ENCODE measurements at regions not wholly inside any gene's neighbourhood (a gene's known extent, or its start where the extent isn't known, plus 50 kb on each side); places are given as distances from the start of the nearest gene placed in this dataset.

- DNase-seq: no peak
These were observed 149.4 kb upstream of the MRPS30 start for GRCh38 chr5:44659334-44659733.

- no peak for DNase-seq
These were observed 156.1 kb upstream of the MRPS30 start for GRCh38 chr5:44652674-44653073.

GRCh38 chr5:44646016-44646415 is 162.7 kb upstream of the MRPS30 start:
- DNase-seq: peak; percentile 68

- no peak for DNase-seq
These were observed 163.2 kb upstream of the MRPS30 start for GRCh38 chr5:44645502-44645901.

- no peak for DNase-seq
These were observed 164.1 kb upstream of the MRPS30 start for GRCh38 chr5:44644628-44645027.

- DNase-seq: no peak
These were observed 166.9 kb upstream of the MRPS30 start for GRCh38 chr5:44641820-44642219.

GRCh38 chr5:44640945-44641456 is 167.7 kb upstream of the MRPS30 start:
- no peak for DNase-seq

- no peak for DNase-seq
These were observed 170.6 kb upstream of the MRPS30 start for GRCh38 chr5:44637916-44638869.

- DNase-seq: no peak
These were observed 176.4 kb upstream of the MRPS30 start for GRCh38 chr5:44632344-44632743.

- no peak for DNase-seq
These were observed 181.9 kb upstream of the MRPS30 start for GRCh38 chr5:44626846-44627245.

GRCh38 chr5:44622331-44622730 is 186.4 kb upstream of the MRPS30 start:
- DNase-seq: no peak

GRCh38 chr5:44619875-44620610 is 188.7 kb upstream of the MRPS30 start:
- no peak for DNase-seq

GRCh38 chr5:44614845-44615244 is 193.9 kb upstream of the MRPS30 start:
- DNase-seq: no peak

- no peak for DNase-seq
These were observed 194.8 kb upstream of the MRPS30 start for GRCh38 chr5:44613936-44614335.

- DNase-seq: no peak
These were observed 202.8 kb upstream of the MRPS30 start for GRCh38 chr5:44605926-44606325.

GRCh38 chr5:44603496-44604272 is 205.1 kb upstream of the MRPS30 start:
- DNase-seq: no peak

- DNase-seq: no peak
These were observed 185.5 kb upstream of the FGF10 start for GRCh38 chr5:44574678-44575077.

- no peak for DNase-seq
These were observed 179.3 kb upstream of the FGF10 start for GRCh38 chr5:44568519-44568918.

- no peak for DNase-seq
These were observed 176.7 kb upstream of the FGF10 start for GRCh38 chr5:44565902-44566301.

- DNase-seq: no peak
These were observed 176.1 kb upstream of the FGF10 start for GRCh38 chr5:44565360-44565759.

GRCh38 chr5:44546286-44546685 is 157.1 kb upstream of the FGF10 start:
- peak; percentile 24 for DNase-seq

GRCh38 chr5:44543511-44543910 is 154.3 kb upstream of the FGF10 start:
- DNase-seq: no peak
